Prostate gland (tissue), 2 donors: ENCODE measurements at regions not wholly inside any gene's neighbourhood (a gene's known extent, or its start where the extent isn't known, plus 50 kb on each side); places are given as distances from the start of the nearest gene placed in this dataset.

Source experiments
- DNase-seq: peaks from one replicate; pipeline ENCODE4 v3.0.0-alpha.2; 2019; ENCODE audit warnings: low spot score
- H3K27ac ChIP-seq, 2 donors: fragments of 200-600 bp; sonication (generic); 2 replicates each; pipeline ENCODE4 v1.5.1; 2017 to 2019
- H3K27me3 ChIP-seq: fragments of 200-600 bp; sonication (generic); replicated peaks from 2 replicates; pipeline ENCODE4 v1.5.1; 2019; ENCODE audit not compliant: insufficient read depth
- H3K36me3 ChIP-seq, 2 donors: fragments of 200-600 bp; sonication (generic); 1 replicate in 1 of 2; 2 replicates in 1 of 2; pipeline versions ENCODE4 v1.5.1 to v1.8.1; 2017 to 2019
- H3K4me1 ChIP-seq: fragments of 200-600 bp; sonication (generic); replicated peaks from 2 replicates; pipeline ENCODE4 v1.5.1; 2019
- H3K4me3 ChIP-seq, 2 donors: fragments of 200-600 bp; sonication (generic); 2 replicates each; pipeline ENCODE4 v1.5.1; 2017 to 2019
- H3K9me3 ChIP-seq: fragments of 200-600 bp; sonication (generic); 2 replicates; pipeline ENCODE4 v1.5.1; 2017
- POLR2A ChIP-seq: fragments of 450-650 bp; IDR thresholded peaks from one replicate; pipeline ENCODE4 v1.6.1; 2016; ENCODE audit warnings: antibody characterized with exemption, mild to moderate bottlenecking
- POLR2AphosphoS5 ChIP-seq: sonication (generic); formaldehyde crosslinking; IDR thresholded peaks from one replicate; pipeline ENCODE4 v1.6.1; 2017; ENCODE audit warnings: antibody characterized with exemption
- WGBS: methylation state at CpG from one replicate; pipeline ENCODE4 v1.1.5; 2018; 5-methylcytosine and 5-hydroxymethylcytosine counted together
- intact Hi-C: fragments of 100-400 bp; cut with DNase I; formaldehyde crosslinking; loops from one replicate; pipeline ENCODE4 v1.14.2; 2022
- TF ChIP-seq, protein P1 (sequence below), 4 experiments: fragments of 200-600 bp in 2 of 4; fragments of 450-650 bp in 2 of 4; sonication (generic) in 2 of 4; IDR thresholded peaks; 1 replicate in 3 of 4; 2 replicates in 1 of 4; pipeline ENCODE4 v1.5.1; 2016 to 2019; ENCODE audit warnings: antibody characterized with exemption in 4 of 4, mild to moderate bottlenecking in 2 of 4, moderate library complexity in 2 of 4

- no peaks in the 10 kb centered on the region for H3K27me3 ChIP-seq
- WGBS, result 89% methylated on average over 3 of the region's 3 CpGs
- H3K27ac ChIP-seq, result no peak overlapping the region
- intact Hi-C loops, result no loop called here
- no peaks in the 10 kb centered on the region for H3K36me3 ChIP-seq
- H3K9me3 ChIP-seq, result no peaks in the 10 kb centered on the region
- TF ChIP-seq, protein P1, sequence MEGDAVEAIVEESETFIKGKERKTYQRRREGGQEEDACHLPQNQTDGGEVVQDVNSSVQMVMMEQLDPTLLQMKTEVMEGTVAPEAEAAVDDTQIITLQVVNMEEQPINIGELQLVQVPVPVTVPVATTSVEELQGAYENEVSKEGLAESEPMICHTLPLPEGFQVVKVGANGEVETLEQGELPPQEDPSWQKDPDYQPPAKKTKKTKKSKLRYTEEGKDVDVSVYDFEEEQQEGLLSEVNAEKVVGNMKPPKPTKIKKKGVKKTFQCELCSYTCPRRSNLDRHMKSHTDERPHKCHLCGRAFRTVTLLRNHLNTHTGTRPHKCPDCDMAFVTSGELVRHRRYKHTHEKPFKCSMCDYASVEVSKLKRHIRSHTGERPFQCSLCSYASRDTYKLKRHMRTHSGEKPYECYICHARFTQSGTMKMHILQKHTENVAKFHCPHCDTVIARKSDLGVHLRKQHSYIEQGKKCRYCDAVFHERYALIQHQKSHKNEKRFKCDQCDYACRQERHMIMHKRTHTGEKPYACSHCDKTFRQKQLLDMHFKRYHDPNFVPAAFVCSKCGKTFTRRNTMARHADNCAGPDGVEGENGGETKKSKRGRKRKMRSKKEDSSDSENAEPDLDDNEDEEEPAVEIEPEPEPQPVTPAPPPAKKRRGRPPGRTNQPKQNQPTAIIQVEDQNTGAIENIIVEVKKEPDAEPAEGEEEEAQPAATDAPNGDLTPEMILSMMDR (IDR thresholded peaks at IDR 0.05), result no peak
- TF ChIP-seq POLR2A, result no peak
- TF ChIP-seq POLR2AphosphoS5, result no peak
- DNase-seq, result no peak
- H3K4me3 ChIP-seq, result no peak overlapping the region
- no peaks in the 10 kb centered on the region for H3K4me1 ChIP-seq
Measured at GRCh38 chr5:84632418-84632817, 247.7 kb upstream of the EDIL3 start.

GRCh38 chr5:84628918-84629317 lies 244.2 kb upstream of the EDIL3 start:
- no peaks in the 10 kb centered on the region for H3K9me3 ChIP-seq
- H3K36me3 ChIP-seq, result no peaks in the 10 kb centered on the region
- intact Hi-C loops, result no loop called here
- DNase-seq, result no peak
- H3K4me3 ChIP-seq, result no peak overlapping the region
- 71% methylated on average over 2 of the region's 2 CpGs for WGBS
- H3K27me3 ChIP-seq, result no peaks in the 10 kb centered on the region
- TF ChIP-seq POLR2A, result no peak
- no peak for TF ChIP-seq POLR2AphosphoS5
- TF ChIP-seq, protein P1 (IDR thresholded peaks at IDR 0.05), result no peak
- no peak overlapping the region for H3K27ac ChIP-seq
- no peaks in the 10 kb centered on the region for H3K4me1 ChIP-seq

DNA sequence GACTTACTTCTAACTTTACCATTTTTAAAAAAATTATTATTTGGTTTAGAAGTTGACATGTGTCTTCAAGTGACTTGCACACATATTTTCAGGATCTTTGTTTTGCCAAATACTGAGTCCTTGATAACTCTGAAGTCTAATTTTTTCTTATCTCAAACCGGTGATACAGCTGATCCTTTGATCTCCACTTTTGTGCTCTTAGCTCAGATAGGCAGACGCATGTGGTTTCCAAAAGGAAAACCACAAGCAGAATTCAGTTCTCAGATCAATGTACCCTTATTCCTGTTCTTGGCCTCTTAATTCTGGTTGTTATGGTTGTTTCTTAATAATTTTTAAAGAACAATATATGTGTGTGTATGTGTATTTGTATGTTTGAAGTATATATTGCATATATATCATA lies 238.3 kb upstream of the EDIL3 start:
- Histone ChIP-seq H3K4me1 (no peaks in the 10 kb centered on the region), H3K27me3 (no peaks in the 10 kb centered on the region), H3K4me3 (no peak overlapping the region), H3K27ac (no peak overlapping the region), H3K36me3 (no peaks in the 10 kb centered on the region), H3K9me3 (no peaks in the 10 kb centered on the region)
- 53% methylated on average over 2 of the region's 2 CpGs for WGBS
- no peak for DNase-seq
- no peak for TF ChIP-seq POLR2A
- no peak for TF ChIP-seq POLR2AphosphoS5
- TF ChIP-seq, protein P1 (IDR thresholded peaks at IDR 0.05), result no peak
- intact Hi-C loops, result no loop called here

- Histone ChIP-seq H3K4me1 (no peaks in the 10 kb centered on the region), H3K4me3 (no peak overlapping the region), H3K27ac (no peak overlapping the region), H3K9me3 (no peaks in the 10 kb centered on the region), H3K27me3 (no peaks in the 10 kb centered on the region), H3K36me3 (no peaks in the 10 kb centered on the region)
- TF ChIP-seq, protein P1 (IDR thresholded peaks at IDR 0.05), result no peak
- TF ChIP-seq POLR2A (no peak), POLR2AphosphoS5 (no peak)
- intact Hi-C loops, result no loop called here
- 75% methylated on average over 3 of the region's 3 CpGs for WGBS
- DNase-seq, result no peak
Measured at GRCh38 chr5:84622461-84622860, 237.8 kb upstream of the EDIL3 start.

GRCh38 chr5:84618262-84618661 lies 233.6 kb upstream of the EDIL3 start:
- Histone ChIP-seq H3K27ac (no peak overlapping the region), H3K4me1 (no peaks in the 10 kb centered on the region), H3K36me3 (no peaks in the 10 kb centered on the region), H3K9me3 (no peaks in the 10 kb centered on the region), H3K27me3 (no peaks in the 10 kb centered on the region), H3K4me3 (no peak overlapping the region)
- intact Hi-C loops, result no loop called here
- DNase-seq, result no peak
- 40% methylated on average over 1 of the region's 1 CpG for WGBS
- TF ChIP-seq POLR2A (no peak), POLR2AphosphoS5 (no peak)
- TF ChIP-seq, protein P1 (IDR thresholded peaks at IDR 0.05), result no peak
